HG02885 (cell line): ENCODE measurements at regions not wholly inside any gene's neighbourhood (a gene's known extent, or its start where the extent isn't known, plus 50 kb on each side); places are given as distances from the start of the nearest gene placed in this dataset.

ENCODE experiments used
- ATAC-seq: cut with Tn5 transposase; IDR thresholded peaks from one replicate; pipeline ENCODE4 v1.9.1; 2021; ENCODE audit warnings: mild to moderate bottlenecking; ENCODE audit not compliant: unreplicated experiment, poor library complexity

DNA sequence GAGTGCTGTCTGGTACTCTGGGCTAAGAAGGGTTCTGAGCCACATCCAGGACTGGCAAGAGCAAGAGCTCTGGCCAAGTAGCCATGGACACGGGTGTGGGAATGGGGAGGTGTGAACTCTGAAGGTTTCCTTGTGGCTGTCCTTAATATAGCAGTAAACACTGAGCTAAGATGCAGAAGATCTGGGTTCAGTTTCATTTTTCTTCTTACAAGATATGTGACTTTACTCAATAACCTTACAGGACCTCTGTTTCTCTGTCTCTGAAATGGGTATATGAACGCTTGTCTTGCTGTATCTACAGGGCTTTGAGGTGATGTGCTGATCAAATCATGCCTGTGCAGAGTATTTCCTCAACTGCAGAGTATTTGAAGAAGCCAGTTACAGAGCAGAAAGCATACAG is 521.2 kb downstream of the VRK1 start:
- ATAC-seq, result no peak

DNA sequence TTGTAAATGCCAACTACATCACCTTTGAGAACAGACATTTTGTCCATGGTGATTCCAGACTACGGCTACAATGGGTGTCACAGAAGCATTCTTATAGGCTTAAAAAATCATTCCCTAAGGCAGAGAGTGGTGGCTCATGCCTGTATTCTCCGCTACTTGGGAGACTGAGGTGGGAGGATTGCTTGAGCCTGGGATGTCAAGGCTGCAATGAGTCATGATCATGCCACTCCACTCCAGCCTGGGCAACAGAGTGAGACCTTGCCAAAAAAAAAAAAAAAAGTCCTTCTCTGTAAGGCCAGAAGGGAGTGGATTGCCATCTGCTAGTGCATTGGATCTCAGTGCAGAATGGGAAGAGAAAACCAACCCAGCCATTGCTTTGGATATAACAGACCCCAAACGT is 522.5 kb downstream of the VRK1 start:
- ATAC-seq, result no peak

DNA sequence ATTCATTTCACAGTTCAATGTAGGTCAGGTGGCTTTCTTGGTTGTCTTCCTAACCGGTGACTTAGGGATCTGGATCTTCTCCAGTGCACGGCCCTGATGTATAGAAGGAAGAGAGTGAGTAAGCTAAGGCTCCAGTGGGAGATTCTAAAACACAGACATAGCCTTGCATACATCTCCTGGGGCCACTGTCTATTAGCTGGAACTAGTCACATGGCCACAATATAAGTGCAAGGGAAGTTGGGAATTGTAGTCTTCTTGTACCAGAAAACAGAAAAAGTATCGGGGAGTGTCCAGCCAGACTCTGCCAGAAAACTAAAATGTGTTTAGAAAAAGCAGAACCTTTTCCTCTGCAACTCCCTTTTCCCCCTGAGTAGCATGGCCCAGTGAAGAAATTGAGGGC is 531.6 kb downstream of the VRK1 start:
- no peak for ATAC-seq

DNA sequence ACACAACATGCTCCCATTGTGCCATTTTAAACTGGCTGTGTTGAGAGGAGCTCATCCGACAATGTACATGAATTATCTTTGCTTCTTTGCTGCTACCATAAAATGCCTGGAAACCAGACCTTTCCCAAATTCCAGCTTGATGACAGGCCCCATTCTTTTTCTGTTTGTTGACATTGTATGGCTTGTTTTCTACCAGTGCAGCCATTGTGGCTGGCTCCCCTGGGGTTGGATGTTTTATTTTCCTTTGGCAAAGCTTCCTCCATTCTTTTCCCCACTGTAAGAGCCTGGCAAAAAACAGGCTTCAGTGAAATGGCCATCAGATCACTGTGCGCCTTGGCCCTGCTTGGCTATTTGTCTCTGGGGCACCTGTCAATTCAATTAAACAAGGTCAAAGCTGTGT is 532.5 kb downstream of the VRK1 start:
- no peak for ATAC-seq

DNA sequence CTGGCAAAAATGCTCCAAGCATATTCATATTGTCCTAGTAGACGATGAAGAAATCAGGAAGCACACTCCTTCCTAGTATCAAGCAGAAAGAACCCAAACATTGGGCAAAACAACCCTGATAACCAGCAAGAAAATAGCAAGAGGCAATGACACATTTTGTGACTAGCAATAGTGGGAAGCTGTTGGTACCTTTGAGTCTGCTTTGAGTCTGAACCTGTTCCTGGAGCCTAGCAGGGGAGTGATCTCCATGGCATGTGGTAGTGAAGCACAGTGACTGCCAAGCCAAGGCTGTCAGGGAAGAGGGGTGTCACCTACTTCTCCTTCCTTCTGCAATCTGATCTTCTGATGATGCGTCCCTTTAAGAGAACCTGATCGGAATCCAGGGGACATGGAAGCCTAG is 533.9 kb downstream of the VRK1 start:
- ATAC-seq, result no peak

DNA sequence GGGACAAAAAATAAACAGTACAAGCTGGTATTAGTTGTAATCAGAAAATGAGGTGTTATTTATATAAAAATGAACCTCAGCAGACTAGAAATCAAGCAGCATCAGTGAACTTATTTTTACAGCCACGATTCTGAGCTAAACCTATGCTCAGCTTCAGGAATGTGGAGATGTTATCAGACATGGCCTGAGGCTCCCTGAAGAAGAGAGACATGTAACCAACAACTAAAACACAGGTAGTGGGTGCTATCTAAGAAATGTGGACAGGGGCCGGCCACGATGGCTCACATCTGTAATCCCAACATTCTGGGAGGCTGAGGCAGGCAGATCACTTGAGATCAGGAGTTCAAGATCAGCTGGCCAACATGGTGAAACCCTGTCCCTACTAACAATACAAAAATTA is 534.3 kb downstream of the VRK1 start:
- ATAC-seq, result no peak

DNA sequence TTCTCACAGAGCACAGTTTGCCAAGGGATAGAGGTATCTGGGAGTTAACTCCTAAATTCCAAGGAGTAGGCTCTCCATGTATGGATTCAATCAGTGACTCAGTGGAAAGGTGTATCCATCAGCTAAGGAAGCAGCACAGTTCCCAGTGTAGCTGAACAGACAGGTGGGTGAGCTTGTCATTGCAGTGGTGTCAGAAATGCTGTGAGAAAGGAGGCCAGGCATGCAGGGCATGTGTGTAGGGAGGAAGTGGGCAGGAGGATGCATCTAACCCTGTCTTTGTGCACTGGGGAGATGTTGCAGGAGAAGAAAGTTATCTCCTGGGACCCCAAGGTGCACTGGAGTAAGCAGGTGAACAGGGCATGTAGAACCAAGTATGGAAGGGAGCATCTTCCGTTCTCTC is 539.0 kb downstream of the VRK1 start:
- no peak for ATAC-seq

DNA sequence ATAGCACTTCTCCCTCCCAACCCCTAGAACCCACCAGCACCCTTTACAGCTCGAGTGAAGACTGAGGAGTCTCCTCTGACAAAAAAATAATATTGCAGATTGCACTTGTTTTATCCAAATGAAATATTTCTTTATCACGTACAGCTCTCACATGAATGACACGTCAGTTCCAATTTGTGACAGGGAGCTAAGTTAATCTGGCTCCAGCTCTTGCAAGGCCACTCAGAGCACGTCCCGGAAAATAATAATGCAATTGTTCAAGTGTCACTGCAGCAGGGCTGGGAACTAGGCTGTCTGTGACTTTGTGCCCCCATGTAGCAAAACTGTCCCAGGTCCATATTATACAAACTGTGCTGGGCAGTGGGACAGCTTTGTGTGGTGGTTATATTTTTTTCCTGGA is 539.6 kb downstream of the VRK1 start:
- ATAC-seq, result no peak

DNA sequence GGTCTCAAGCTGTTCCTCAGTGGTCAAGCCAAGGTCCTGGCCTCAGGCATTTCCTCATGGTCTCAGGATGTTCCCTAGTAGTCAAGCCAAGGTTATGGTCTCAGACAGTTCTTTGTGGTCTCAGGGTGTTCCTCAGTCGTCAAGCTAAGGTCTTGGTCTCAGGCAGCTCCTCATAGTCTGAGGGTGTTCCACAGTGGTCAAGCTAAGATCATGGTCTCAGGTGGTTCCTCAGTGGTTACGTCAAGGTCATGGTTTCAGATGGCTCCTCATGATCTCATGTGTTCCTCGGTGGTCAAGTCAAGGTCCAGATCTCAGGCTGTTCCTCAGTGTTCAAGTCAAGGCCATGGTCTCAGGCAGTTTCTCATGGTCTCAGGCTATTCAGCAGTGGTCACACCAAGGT is 540.1 kb downstream of the VRK1 start:
- ATAC-seq, result no peak

DNA sequence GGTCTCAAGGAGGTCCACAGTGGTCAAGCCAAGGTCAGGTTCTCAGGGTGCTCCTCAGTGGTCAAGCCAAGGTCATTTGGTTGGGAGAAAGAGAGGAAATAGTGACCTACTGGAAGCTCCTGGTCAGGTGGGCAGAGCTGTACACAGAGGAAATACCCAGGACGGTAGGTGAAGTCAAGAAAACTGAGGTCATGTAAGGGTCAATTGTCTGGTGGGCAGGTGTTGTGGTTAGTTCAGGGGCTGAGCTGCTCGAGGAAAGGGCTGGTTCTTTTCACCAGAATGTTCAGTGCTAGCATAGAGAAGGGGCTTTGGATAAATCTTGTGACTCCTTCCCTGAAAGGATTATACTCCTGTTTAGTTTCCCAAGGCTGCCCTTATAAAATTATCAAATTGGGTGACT is 540.5 kb downstream of the VRK1 start:
- ATAC-seq, result no peak

DNA sequence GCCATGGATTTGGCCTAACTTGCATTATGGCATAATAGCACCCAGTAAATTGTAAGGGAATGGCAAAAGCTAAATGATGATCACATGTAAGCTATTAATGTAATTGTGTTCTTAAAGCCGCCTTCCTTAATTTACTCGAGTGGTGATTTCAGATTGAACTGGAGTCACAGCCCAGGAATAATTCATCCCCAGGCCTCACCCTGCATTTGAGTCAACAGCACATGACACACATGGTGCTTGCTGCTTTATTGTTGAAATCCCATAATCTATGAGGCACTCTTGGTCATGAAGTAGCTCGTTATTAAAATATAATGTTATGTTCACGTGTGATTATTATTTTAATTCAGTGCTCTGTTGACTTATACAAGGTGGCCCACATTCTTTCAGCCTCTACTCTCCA is 547.5 kb downstream of the VRK1 start:
- ATAC-seq, result no peak

DNA sequence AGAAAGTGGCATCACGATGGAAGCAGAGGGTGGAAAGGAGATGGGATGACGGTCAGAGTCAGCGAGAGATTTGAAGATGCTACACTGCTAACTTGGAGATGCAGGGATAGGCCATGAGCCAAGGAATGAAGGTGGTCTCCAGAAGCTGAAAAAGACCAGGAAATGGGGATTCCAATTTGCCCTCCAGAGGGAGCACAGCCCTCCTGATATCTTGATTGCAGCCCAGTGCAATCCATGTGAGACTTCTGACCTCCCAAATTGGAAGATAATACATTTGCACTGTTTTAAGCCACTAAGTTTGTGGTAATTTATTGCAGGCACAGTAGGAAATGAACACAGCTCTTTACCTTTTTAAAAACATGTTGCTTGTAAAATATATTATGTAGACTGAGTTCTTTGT is 549.5 kb downstream of the VRK1 start:
- no peak for ATAC-seq

DNA sequence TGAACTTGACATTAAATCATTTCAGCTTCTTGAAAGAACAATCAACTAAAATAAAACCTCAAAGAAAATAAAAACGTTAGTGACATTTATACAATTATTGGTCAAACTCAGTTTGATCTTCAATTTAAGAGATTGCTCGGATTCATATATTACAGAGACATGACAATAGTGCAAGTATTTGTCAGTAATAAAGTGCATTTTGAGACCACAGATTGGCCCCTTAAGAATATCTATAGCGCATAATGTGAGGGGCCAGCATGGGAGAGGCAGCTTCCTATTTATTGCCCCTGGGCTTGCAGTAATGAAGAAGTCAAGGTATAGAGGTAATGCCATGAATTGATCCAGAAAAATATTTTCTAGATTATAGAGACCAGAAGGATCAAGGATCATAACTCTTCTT is 552.3 kb downstream of the VRK1 start:
- no peak for ATAC-seq

DNA sequence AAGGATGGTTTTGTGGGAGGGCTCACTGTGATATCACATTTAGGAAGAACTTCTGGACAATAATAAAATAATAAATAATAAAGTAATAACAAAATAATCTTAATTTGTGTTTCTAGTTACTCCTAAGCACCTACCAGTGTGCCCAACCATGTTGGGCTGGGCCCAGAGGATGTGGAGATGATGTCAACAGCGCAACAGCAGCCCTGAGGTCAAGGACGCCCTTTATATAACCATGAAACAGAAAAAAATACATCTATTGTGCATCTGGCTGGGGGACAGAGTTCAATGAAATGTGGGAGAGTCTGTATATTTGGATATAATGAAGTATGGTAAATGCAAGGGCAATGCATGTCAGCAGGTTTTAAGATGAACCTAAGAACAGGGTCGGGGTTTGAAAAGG is 552.8 kb downstream of the VRK1 start:
- no peak for ATAC-seq

DNA sequence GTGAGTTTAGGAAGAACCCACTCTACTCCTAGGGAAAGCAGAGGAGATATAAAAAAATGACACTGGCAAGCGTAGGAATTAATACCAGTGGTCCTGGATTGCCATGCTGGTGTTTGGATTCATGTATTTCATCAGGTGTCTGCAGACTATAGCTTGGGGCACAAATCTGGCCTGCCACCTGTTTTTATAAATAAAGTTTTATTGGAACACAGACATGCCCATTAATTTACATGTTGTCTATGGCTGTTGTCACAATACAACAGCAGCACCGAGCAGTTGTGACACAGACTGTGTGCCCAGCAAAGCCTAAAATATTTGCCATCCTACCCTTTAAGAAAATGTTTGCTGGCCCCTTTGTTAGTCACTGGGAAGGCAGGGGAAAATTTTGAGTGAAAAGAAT is 553.2 kb downstream of the VRK1 start:
- ATAC-seq, result no peak

DNA sequence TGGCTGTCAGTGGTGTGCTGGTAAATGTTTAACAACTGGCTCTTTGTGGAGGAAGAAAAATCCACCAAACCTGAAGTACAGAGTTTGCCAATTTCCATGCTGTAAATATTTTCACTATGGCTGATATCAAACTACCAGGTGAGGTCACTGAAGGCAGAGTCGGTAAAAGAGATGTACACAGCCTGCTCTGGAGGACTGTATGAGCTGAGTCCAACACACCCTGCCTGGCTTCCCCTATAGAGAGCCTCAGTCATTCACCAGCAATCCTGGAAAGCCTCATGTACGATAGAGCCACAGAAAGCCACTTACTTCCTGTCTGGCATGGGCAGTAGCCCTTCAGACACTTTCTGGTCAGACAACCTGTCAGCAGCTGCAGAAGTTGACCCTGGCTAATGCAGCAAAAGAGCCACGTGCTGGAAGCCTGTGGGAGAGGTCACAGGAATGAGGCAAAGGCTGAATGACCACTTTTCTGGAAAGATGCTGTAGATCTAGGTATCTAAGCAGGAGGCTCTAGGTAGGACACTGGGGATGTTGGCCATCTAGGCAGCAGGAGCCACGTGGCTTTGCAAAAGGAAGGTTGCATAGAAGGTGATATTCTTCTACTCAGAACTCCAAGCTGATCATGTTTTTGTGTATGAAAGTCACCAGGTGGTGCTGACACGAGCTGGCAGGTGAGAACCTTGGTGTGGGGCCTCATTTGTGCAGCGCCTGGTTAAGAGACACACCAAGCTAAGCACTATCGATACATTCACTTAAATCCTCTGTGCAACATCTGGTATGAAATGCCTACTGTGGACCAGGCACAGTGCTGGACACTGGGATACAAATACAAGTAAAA is 553.9 kb downstream of the VRK1 start:
- ATAC-seq, result no peak

DNA sequence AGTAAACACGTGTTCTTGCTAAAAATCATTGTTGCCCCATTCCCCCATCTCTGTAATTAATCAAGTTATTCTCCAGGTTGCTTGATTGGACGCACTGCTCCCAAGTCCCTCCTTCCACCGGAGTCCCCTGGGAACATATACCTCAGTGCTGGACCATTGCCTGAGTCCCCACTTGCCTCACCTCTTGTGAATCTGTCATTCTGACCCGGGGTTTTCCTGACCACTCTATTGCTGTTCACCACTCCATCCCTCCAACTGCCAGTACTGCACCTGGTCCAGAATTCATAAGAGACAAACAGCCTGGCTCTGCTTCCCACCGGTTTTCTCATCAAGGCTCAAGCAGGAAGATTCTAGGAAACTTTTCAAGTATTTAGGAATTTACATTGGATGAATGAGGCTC is 555.9 kb downstream of the VRK1 start:
- ATAC-seq, result no peak

DNA sequence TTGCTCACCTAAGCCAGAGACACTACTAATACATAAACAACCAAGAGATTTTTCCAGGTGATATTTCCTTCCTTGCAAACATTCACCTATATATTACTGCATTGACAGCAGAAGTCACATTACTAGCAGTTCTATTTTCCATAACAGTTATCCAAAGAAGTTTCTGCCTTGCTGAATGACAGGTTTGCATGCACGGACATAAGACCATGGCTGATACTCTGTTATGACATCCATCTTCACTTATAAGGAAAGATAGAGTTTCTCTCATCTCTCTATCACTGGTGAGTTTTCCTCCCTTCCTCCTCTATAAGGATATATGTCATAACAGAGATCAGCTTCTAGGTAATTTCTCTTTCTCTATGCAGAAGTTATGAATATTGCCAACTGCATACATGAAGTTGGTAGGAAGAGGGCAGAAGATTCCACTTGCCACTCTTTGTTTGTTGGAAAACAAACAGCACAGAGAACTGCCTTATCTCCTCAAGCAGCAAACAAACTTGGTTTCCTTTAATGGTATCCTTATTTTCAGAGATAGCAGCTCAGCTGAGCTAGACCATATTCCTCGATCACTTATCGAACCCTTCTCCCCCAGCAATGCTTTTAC is 557.0 kb downstream of the VRK1 start:
- ATAC-seq, result no peak

DNA sequence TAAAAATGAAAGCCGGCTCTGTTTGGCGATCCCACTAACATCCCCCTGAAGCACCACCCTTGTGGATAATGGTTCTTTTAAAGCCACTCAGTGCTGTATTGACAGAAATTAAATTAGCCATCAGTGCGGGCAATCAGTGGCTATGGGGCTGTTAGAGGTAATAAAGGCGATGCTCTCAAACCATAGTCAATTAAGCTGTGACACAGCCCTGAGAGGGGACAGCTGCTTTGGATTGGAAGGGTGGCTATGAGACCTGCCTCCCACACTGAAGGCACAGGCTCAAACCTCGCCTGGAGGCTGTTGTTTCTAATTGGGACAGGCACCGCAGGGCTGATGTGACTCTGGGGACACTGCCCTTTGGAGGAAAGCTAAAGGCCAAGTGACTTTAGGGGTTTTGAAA is 562.2 kb downstream of the VRK1 start:
- ATAC-seq, result no peak

DNA sequence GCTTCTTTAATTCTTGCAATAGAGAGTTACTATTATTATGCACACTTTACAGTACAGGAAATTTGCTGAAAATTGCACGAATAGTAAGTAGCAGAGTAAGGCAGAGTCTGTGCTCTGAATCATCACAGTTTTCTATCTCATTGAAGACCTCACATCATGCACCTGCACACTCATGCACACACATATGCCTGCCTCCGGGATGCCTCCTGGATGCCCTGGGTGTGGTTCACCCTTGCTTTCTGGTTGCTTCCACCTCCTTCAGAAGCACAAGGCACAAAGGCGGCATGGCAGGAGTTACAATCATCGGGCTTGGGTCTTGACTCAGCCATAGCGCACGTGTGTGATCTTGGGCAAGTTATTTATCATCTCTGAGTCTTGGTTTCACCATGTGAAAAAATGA is 564.0 kb downstream of the VRK1 start:
- ATAC-seq, result no peak

DNA sequence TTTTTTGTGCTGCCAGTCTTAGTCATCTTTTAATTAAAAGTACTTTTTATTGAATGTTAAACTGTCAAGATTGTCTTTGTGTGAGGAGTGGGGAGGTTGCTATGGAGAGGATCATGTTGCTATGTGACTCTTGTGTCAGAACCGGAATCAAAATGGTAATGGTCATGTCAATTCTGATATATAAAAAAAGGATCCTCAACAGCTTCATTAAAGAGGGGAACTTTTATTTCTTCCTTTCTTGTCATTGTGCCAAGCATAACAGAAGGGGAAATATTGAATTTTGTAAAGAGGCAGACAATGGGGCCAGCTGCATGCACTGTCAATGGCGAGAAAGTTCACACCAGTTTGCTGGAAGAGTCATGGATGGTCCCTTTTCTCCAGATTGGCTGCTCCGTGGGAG is 564.8 kb downstream of the VRK1 start:
- no peak for ATAC-seq

DNA sequence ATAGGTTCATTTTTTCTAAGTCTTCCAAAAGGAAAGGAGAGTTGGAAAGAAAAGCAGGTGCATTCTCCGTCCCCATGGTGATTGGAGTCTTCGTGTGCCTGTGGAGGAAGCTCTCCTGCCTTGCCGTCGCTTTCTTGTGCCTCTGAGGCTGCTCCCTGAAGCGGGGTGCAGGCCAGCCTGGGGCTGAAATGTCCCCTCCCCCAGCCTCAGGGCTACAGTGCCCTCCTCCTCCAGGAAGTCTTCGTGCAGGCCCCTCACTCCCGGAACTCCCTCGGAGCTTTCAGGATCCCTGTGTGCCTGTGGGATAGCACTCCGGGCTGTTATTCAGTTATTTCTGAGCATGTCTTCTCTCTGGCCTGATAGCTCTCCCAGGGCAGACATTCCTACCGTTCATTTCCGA is 569.2 kb downstream of the VRK1 start:
- ATAC-seq, result no peak
